ENCODE measurements at regions not wholly inside any gene's neighbourhood (a gene's known extent, or its start where the extent isn't known, plus 50 kb on each side); places are given as distances from the start of the nearest gene placed in this dataset.

DNA sequence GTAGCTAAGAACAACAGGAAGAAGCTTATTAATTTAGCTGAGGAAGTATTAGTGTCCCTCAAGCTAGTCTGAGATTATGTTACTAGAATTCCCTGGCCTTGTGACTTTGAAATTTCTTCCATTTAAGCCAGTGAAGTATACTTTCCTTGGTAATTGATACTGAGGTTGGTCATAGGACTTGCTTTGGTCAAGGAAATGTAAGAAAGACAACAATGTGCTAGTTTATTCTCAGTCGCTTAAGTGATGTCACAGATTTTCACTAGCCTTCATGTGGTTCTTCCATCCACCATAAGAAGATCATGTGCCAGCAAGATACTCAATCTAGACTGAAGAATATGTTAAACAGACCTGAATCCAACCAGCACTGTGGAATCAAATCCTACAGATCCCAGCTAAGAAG, 1140.1 kb downstream of the TECRL start:
- ATAC-seq, result no peak
- H4K20me1 ChIP-seq (ENCODE audit: insufficient read depth, low read length), result no peaks in the 10 kb centered on the region
- no peaks in the 10 kb centered on the region for H3K79me2 ChIP-seq (ENCODE audit: insufficient read depth, low read length)
- DNase-seq (ENCODE audit: low spot score), result no peak
- H3K9ac ChIP-seq (ENCODE audit: insufficient read depth, low read depth, low read length), result no peak overlapping the region
- H3K4me3 ChIP-seq (replicated peaks in 1 of 3; ENCODE audit: insufficient read depth in 1 of 3, low read depth in 2 of 3, low read length in 3 of 3), result no peak overlapping the region
- in situ Hi-C loops (cut with HindIII; ENCODE audit: extremely low pct_ligation_motif_present, low pct_unique_long_range_greater_than_20kb), result no loop called here
- intact Hi-C loops (cut with micrococcal nuclease; ENCODE audit: unreplicated experiment), result no loop called here
- TF ChIP-seq ZNF766 (CRISPR knock-in tag; IDR thresholded peaks at IDR 0.05; ENCODE audit: borderline replicate concordance) (no peak), MBD4 (IDR thresholded peaks at IDR 0.05; ENCODE audit: borderline replicate concordance, low read length) (no peak), CEBPG (CRISPR knock-in tag; IDR thresholded peaks at IDR 0.05) (no peak), MYNN (CRISPR knock-in tag; IDR thresholded peaks at IDR 0.05; ENCODE audit: low read depth) (no peak), ZNF883 (CRISPR knock-in tag; IDR thresholded peaks at IDR 0.05; ENCODE audit: not compliant biosample characterization) (no peak), SMAD3 (CRISPR knock-in tag; IDR thresholded peaks at IDR 0.05) (no peak), ZNF460 (CRISPR knock-in tag; IDR thresholded peaks at IDR 0.05; ENCODE audit: borderline replicate concordance) (no peak), GTF2F1 (IDR thresholded peaks at IDR 0.05; ENCODE audit: low read length) (no peak), NFKB2 (CRISPR knock-in tag; IDR thresholded peaks at IDR 0.05; ENCODE audit: borderline replicate concordance) (no peak), RARG (CRISPR knock-in tag; IDR thresholded peaks at IDR 0.05; ENCODE audit: low read depth) (no peak), ZFP62 (CRISPR knock-in tag; IDR thresholded peaks at IDR 0.05) (no peak), AHDC1 (CRISPR knock-in tag; IDR thresholded peaks at IDR 0.05; ENCODE audit: borderline replicate concordance) (no peak), ZNF547 (CRISPR knock-in tag; IDR thresholded peaks at IDR 0.05) (no peak)
- TF ChIP-seq, protein P1, sequence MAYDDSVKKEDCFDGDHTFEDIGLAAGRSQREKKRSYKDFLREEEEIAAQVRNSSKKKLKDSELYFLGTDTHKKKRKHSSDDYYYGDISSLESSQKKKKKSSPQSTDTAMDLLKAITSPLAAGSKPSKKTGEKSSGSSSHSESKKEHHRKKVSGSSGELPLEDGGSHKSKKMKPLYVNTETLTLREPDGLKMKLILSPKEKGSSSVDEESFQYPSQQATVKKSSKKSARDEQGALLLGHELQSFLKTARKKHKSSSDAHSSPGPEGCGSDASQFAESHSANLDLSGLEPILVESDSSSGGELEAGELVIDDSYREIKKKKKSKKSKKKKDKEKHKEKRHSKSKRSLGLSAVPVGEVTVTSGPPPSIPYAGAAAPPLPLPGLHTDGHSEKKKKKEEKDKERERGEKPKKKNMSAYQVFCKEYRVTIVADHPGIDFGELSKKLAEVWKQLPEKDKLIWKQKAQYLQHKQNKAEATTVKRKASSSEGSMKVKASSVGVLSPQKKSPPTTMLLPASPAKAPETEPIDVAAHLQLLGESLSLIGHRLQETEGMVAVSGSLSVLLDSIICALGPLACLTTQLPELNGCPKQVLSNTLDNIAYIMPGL (CRISPR knock-in tag; IDR thresholded peaks at IDR 0.05; ENCODE audit: borderline replicate concordance in 1 of 2, low read depth in 1 of 2), result no peak
- TF ChIP-seq, protein P2, sequence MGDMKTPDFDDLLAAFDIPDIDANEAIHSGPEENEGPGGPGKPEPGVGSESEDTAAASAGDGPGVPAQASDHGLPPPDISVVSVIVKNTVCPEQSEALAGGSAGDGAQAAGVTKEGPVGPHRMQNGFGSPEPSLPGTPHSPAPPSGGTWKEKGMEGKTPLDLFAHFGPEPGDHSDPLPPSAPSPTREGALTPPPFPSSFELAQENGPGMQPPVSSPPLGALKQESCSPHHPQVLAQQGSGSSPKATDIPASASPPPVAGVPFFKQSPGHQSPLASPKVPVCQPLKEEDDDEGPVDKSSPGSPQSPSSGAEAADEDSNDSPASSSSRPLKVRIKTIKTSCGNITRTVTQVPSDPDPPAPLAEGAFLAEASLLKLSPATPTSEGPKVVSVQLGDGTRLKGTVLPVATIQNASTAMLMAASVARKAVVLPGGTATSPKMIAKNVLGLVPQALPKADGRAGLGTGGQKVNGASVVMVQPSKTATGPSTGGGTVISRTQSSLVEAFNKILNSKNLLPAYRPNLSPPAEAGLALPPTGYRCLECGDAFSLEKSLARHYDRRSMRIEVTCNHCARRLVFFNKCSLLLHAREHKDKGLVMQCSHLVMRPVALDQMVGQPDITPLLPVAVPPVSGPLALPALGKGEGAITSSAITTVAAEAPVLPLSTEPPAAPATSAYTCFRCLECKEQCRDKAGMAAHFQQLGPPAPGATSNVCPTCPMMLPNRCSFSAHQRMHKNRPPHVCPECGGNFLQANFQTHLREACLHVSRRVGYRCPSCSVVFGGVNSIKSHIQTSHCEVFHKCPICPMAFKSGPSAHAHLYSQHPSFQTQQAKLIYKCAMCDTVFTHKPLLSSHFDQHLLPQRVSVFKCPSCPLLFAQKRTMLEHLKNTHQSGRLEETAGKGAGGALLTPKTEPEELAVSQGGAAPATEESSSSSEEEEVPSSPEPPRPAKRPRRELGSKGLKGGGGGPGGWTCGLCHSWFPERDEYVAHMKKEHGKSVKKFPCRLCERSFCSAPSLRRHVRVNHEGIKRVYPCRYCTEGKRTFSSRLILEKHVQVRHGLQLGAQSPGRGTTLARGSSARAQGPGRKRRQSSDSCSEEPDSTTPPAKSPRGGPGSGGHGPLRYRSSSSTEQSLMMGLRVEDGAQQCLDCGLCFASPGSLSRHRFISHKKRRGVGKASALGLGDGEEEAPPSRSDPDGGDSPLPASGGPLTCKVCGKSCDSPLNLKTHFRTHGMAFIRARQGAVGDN (CRISPR knock-in tag; IDR thresholded peaks at IDR 0.05), result no peak
- 0% methylated on average over 1 of the region's 1 CpG for WGBS (ENCODE audit: low lambda C conversion rate)
- no peak for FAIRE-seq
- H3K27ac ChIP-seq (ENCODE audit: extremely low read length, insufficient read depth, low read length), result no peak overlapping the region
- BruUV-seq (replicated peaks), result no TSS peak
- H3K27me3 ChIP-seq (ENCODE audit: control insufficient read depth in 1 of 2, insufficient read depth in 2 of 2, low read length in 2 of 2), result no peaks in the 10 kb centered on the region
- POLR2A ChIA-PET, result no interaction called here
- no peaks in the 10 kb centered on the region for H3K9me3 ChIP-seq (ENCODE audit: low read length)
- no peaks in the 10 kb centered on the region for H3K4me1 ChIP-seq (ENCODE audit: insufficient read depth, low read length)
- no peaks in the 10 kb centered on the region for H3K36me3 ChIP-seq (replicated peaks in 1 of 2; ENCODE audit: control insufficient read depth in 1 of 2, insufficient read depth in 2 of 2, low read length in 2 of 2)
- H2AFZ ChIP-seq (ENCODE audit: low read length), result no peak overlapping the region
- no peak overlapping the region for H3K4me2 ChIP-seq (ENCODE audit: low read depth, low read length)
- CTCF ChIA-PET (ENCODE audit: low intra/inter-chr PET ratio, low total read pairs), result no interaction called here

All from HepG2 (cell line).